Frontal cortex (tissue), 3 donors: ENCODE measurements at regions not wholly inside any gene's neighbourhood (a gene's known extent, or its start where the extent isn't known, plus 50 kb on each side); places are given as distances from the start of the nearest gene placed in this dataset.
"Not testable (repeated sequence)": the region's sequence is repeated elsewhere in the genome, so short reads cannot be mapped to it uniquely, and the experiment has no call there.

Source experiments
- DNase-seq, 2 donors: peaks; one replicate each; pipeline ENCODE4 v3.0.0; 2012; ENCODE audit warnings: low spot score in 2 of 2
- FAIRE-seq: peaks from 2 replicates; lab custom pipeline; 2012; peaks lifted over from hg19 to GRCh38; lab: Jason Lieb, UNC
- donor health status: control.
- donor health status: control.
- donor health status: control.

GRCh38 chr12:59408431-59408830 lies 187.4 kb upstream of the SLC16A7 start:
- FAIRE-seq (no peak), DNase-seq (no peak)

GRCh38 chr12:59407799-59408198 lies 188.0 kb upstream of the SLC16A7 start:
- no peak for FAIRE-seq
- DNase-seq, result no peak

GRCh38 chr12:59405992-59406391 lies 189.8 kb upstream of the SLC16A7 start:
- DNase-seq (no peak), FAIRE-seq (no peak)

- no peak for DNase-seq
- FAIRE-seq, result peak; percentile 60
These were observed 191.6 kb upstream of the SLC16A7 start for GRCh38 chr12:59404109-59404650.

GRCh38 chr12:59403259-59403932 lies 192.4 kb upstream of the SLC16A7 start:
- FAIRE-seq, result peak; percentile 88
- peak; percentile 7 to 17 for DNase-seq

GRCh38 chr12:59401862-59402261 lies 194.0 kb upstream of the SLC16A7 start:
- no peak for DNase-seq
- no peak for FAIRE-seq

GRCh38 chr12:59398164-59398563 lies 197.7 kb upstream of the SLC16A7 start:
- FAIRE-seq (no peak), DNase-seq (no peak)

DNA sequence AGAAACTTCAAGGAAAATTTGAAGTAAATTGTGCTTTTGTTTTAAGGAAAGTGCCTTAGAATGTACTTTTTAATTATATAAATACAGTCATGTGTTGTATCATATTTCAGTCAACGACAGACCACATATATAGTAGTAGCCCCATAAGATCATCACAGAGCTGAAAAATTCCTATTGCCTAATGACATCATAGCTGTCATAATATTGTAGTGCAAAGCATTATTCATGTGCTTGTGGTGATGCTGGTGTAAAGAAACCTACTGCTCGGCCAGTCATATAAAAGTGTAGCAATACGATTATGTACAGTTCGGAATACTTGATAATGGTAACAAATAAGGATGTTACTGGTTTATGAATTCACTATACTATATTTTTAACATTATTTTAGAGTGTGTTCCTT lies 198.9 kb upstream of the SLC16A7 start:
- DNase-seq, result no peak
- FAIRE-seq, result no peak

DNA sequence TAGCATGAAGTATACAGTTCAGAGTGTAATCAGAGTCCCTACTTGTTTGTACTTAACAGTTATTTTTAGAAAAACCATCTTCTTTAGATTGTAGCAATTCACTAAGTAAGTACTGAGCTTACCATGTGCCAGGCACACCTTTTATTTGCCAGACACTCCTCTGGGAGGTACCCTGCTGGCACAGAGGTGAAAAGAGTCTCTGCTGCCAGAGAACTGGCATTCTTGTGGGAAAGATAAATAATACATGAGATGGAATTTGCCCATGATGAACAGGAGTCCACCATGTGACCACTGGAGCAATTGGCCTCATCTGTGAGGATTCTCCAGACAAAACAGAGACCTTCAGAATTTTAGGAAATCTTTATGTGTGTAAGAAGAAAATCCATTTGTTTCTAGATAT lies 199.3 kb upstream of the SLC16A7 start:
- FAIRE-seq (no peak), DNase-seq (no peak)

DNA sequence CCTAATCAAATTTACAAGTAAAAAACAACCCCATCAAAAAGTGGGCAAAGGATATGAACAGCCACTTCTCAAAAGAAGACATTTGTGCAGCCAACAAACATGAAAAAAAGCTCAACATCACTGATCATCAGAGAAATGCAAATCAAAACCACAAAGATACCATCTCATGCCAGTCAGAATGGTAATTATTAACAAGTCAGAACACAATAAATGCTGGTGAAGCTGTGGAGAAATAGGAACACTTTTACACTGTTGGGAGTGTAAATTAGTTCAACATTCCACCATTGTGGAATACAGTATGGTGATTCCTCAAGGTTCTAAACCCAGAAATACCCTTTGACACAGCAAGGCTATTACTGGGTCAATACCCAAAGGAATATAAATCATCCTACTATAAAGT lies 200.5 kb upstream of the SLC16A7 start:
- DNase-seq, FAIRE-seq: not testable (repeated sequence)

DNA sequence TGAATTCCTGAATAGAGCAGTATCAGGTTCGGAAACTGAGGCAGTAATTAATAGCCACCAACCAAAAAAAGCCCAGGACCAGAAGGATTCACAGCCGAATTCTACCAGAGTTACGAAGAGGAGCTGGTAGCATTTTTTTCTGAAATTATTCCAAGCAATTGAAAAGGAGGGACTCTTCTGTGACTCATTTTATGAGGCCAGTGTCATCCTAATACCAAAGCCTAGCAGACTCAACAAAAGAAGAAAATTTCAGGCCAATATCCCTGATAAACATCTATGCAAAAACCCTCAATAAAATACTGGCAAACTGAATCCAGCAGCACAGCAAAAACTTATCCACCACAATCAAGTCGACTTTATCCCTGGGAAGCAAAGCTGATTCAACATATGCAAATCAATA lies 202.3 kb upstream of the SLC16A7 start:
- no peak for DNase-seq
- no peak for FAIRE-seq

DNA sequence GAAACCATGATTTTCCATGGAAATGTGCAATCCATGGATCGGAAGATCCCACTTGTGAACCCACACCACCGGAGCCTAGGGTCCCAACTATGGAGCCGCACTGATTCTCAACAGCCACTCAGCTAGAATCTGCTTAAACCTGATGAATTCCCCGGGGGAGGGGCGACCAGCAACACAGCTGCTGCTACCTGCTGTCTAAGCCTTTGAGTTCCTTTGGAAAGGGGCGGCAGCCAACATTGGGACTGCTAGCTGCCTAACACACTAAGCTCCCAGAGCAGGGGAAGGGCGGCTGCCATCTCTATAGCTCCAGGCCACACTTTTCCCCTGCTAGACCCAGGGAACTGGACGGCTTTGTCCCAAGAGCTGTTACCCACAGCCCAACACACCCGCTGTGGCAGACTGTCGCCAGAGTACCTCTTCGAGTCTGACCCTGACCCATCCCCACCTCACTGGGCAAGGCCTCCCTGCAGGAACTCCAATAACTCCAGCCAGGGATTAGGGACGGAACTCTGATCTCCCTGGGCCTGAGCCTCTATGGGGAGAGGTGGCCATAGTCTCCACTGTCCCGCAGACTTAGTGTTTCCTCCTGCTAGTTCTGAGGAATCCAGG lies 205.8 kb upstream of the SLC16A7 start:
- DNase-seq (no peak), FAIRE-seq (no peak)

DNA sequence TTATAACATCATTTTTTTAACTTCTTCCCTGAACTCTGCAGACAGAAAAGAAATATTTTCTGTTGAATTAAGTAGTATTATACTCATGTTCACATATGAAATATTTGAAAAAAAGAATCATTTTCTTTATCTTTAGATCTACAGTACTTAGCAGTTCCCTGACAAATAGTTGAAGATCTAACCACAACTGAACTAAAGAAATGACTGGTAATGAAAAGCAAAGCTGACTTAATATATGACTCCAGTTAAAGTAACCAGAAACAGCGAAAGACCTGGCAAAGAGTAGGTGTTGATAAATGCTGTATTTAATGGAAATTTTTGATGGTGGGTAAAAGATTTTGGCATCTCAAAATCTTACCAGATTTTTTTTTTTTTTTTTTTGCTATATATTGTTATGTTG lies 207.1 kb upstream of the SLC16A7 start:
- DNase-seq (no peak), FAIRE-seq (no peak)

GRCh38 chr12:59388176-59388575 lies 207.7 kb upstream of the SLC16A7 start:
- FAIRE-seq (no peak), DNase-seq (no peak)

DNA sequence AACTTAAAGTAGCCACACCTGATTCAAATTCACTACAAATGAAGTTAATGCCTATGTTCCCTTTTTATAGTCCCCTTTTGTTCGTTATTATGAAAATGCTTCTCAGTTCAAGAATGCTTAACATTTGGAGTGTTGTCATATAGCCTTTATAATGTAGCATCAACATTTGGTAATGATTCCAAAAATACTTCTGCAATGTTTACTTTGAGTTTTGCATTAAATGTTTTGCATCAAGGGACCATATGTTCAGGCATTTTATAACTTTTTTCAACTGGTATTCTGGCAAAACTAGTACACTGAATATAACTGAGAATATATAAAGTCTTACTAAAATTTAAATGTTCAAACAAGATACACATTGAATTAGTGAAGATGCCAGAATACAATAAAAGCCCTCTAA lies 209.6 kb upstream of the SLC16A7 start:
- FAIRE-seq (no peak), DNase-seq (no peak)

- DNase-seq (no peak), FAIRE-seq (no peak)
These were observed 212.6 kb upstream of the SLC16A7 start for GRCh38 chr12:59383079-59383822.

DNA sequence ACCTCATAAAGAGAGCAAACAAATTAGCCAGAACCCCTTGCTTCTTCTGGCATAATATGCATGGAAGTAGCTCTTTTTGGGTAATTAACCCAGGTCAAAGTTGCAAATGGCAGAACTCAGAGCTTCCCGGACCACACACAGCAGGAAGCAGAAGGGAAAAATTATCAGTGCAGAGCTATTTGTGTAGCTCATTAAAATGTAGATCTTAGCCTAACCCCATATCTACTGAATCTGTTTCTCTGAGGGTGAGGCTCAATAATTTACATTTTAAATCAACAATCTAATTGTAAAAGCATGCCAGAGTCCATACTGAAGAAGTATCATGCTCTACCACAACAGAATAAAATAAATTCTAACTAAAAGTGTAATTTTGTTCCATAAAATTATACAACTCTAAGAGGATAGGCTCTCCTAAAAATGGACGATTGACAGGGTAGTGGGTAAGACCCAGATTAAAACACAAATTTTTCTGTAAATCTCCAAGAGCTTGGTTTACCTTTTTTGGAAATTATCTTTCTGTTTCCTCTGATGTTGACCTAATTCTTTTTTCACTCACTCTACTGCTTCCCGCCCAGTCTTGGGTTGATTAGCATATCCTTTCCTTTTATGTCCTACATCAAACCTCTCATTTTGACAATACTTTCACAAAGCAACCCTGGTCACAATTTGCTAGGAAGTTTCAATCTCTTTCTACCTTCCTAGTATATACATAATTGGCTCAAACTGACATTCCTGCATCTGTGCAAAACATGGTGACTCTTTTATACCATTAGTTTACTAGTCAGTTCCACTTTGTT lies 213.3 kb upstream of the SLC16A7 start:
- FAIRE-seq, result no peak
- no peak for DNase-seq

GRCh38 chr12:59381106-59381505 lies 214.7 kb upstream of the SLC16A7 start:
- FAIRE-seq, result no peak

DNA sequence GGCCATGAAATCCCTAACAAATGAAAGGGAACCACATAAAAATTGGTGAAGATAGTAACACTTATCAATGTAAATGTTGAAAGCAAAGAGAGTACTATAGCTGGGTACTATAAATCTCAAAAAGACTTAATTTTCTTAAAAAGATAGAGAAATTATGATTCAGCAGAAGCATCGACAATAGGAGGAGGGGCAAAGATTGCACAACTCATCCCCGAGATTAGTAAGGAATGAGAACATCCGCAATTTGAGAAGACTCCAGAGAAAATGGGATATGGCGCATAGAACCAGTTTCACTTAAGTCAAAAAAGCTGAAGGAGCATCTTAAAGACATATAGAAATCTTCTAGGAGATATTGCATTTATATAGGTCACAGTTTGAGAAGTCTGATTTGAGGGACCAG lies 220.2 kb upstream of the SLC16A7 start:
- FAIRE-seq (no peak), DNase-seq (no peak)

More at GRCh38 chr12:59381106-59381505, 214.7 kb upstream of the SLC16A7 start:
- DNase-seq, result no peak

DNA sequence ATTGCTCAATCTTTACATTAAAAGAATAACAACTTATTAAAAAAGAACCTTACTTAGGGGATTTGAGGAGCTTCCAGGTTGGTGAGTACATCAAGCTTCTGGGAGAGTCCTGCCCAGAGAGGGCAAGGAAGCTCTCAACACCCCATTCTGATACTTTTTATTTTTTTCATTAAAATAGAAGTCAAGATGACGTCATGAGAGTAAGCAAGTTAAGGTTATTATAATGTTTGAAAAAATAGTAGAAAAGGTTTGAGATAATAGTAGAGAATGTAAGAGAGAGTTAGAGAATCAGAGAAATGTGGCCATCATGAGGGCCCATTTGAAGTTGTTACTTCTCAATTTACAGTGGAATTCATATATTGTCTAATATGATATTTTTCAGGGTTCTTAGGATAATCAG lies 221.0 kb upstream of the SLC16A7 start:
- DNase-seq (no peak), FAIRE-seq (no peak)
